Sigmoid colon (tissue), 4 donors: ENCODE measurements at regions not wholly inside any gene's neighbourhood (a gene's known extent, or its start where the extent isn't known, plus 50 kb on each side); places are given as distances from the start of the nearest gene placed in this dataset.

ENCODE experiments used
- CTCF ChIP-seq, 4 experiments: fragments of 450-650 bp in 3 of 4; fragments of 200-600 bp in 1 of 4; IDR thresholded peaks; one replicate each; pipeline ENCODE4 v1.5.1; 2016 to 2019; ENCODE audit warnings: antibody characterized with exemption in 4 of 4, mild to moderate bottlenecking in 3 of 4, moderate library complexity in 2 of 4
- EP300 ChIP-seq, 4 donors: sonication (generic); formaldehyde crosslinking; IDR thresholded peaks; one replicate each; pipeline ENCODE4 v1.6.1; 2017; ENCODE audit warnings: antibody characterized with exemption in 4 of 4
- POLR2A ChIP-seq, 2 donors: fragments of 450-650 bp; IDR thresholded peaks; one replicate each; pipeline ENCODE4 v1.6.1; 2016; ENCODE audit warnings: antibody characterized with exemption in 2 of 2, mild to moderate bottlenecking in 2 of 2, moderate library complexity in 2 of 2
- POLR2AphosphoS5 ChIP-seq, 4 donors: sonication (generic); formaldehyde crosslinking; IDR thresholded peaks; one replicate each; pipeline ENCODE4 v1.6.1; 2017; ENCODE audit warnings: antibody characterized with exemption in 4 of 4

- TF ChIP-seq CTCF (IDR thresholded peaks at IDR 0.05) (no peak), POLR2AphosphoS5 (IDR thresholded peaks at IDR 0.05) (no peak), POLR2A (IDR thresholded peaks at IDR 0.05) (no peak), EP300 (IDR thresholded peaks at IDR 0.05) (no peak)
Observed at GRCh38 chr4:122541996-122542395, 78.9 kb downstream of the IL21 start.
